AG04449 (cell line): ENCODE measurements at regions not wholly inside any gene's neighbourhood (a gene's known extent, or its start where the extent isn't known, plus 50 kb on each side); places are given as distances from the start of the nearest gene placed in this dataset.
"Not testable (repeated sequence)": the region's sequence is repeated elsewhere in the genome, so short reads cannot be mapped to it uniquely, and the experiment has no call there.

Experiments used
- CTCF ChIA-PET: fragments of 350-600 bp; formaldehyde crosslinking; extraction: SDS; loops from one replicate; lab custom pipeline; 2021; ENCODE audit warnings: antibody characterized with exemption; lab: Yijun Ruan, JAX
- POLR2A ChIA-PET: fragments of 400-600, 350-600 bp; formaldehyde crosslinking; extraction: SDS; loops from one replicate; lab custom pipeline; 2020; ENCODE audit warnings: antibody characterized with exemption, inconsistent platforms; lab: Yijun Ruan, JAX
- DNase-seq: peaks from one replicate; pipeline ENCODE4 v3.0.0-alpha.2; 2010; ENCODE audit warnings: low read depth, low spot score
- H3K4me3 ChIP-seq: 2 replicates; pipeline ENCODE4 v1.5.1; 2011; ENCODE audit warnings: low read depth, mild to moderate bottlenecking, control low read depth, low read length
- TF ChIP-seq, protein P1 (sequence below): IDR thresholded peaks from one replicate; pipeline ENCODE4 v1.5.1; 2011; ENCODE audit warnings: mild to moderate bottlenecking, moderate library complexity, low read length, control low read depth, inconsistent platforms; ENCODE audit not compliant: insufficient read depth; ENCODE audit errors: missing control alignments

GRCh38 chr12:91706466-91706865, 439.2 kb downstream of the BTG1 start:
- POLR2A ChIA-PET = no interaction called here
- H3K4me3 ChIP-seq = no peak overlapping the region
- CTCF ChIA-PET = no interaction called here
- TF ChIP-seq, protein P1, sequence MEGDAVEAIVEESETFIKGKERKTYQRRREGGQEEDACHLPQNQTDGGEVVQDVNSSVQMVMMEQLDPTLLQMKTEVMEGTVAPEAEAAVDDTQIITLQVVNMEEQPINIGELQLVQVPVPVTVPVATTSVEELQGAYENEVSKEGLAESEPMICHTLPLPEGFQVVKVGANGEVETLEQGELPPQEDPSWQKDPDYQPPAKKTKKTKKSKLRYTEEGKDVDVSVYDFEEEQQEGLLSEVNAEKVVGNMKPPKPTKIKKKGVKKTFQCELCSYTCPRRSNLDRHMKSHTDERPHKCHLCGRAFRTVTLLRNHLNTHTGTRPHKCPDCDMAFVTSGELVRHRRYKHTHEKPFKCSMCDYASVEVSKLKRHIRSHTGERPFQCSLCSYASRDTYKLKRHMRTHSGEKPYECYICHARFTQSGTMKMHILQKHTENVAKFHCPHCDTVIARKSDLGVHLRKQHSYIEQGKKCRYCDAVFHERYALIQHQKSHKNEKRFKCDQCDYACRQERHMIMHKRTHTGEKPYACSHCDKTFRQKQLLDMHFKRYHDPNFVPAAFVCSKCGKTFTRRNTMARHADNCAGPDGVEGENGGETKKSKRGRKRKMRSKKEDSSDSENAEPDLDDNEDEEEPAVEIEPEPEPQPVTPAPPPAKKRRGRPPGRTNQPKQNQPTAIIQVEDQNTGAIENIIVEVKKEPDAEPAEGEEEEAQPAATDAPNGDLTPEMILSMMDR = no peak
- no peak for DNase-seq

DNA sequence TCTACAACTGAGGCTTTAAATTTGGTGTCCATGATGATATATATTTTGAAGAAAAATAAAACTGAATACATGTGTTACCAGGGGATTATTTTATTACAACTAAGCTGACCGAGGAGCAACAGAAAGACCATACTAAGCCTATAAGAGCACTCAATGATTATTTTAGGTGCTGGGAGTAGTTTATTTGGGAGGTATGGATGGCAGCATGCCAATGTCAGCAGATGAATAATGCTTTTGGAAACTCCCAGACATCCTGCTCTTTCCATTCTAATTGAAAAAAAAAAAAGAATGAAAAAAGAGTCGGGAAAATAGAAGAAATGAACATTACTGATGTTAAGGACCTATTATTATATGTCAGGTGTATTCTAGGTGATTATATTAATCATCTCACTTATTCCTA, 441.2 kb downstream of the BTG1 start:
- TF ChIP-seq, protein P1 = no peak
- H3K4me3 ChIP-seq = no peak overlapping the region
- no peak for DNase-seq
- ChIA-PET CTCF (no interaction called here), POLR2A (no interaction called here)

GRCh38 chr12:91703491-91704283, 442.0 kb downstream of the BTG1 start:
- TF ChIP-seq, protein P1 = no peak
- no peak for DNase-seq
- ChIA-PET CTCF (no interaction called here), POLR2A (no interaction called here)
- H3K4me3 ChIP-seq = no peak overlapping the region

DNA sequence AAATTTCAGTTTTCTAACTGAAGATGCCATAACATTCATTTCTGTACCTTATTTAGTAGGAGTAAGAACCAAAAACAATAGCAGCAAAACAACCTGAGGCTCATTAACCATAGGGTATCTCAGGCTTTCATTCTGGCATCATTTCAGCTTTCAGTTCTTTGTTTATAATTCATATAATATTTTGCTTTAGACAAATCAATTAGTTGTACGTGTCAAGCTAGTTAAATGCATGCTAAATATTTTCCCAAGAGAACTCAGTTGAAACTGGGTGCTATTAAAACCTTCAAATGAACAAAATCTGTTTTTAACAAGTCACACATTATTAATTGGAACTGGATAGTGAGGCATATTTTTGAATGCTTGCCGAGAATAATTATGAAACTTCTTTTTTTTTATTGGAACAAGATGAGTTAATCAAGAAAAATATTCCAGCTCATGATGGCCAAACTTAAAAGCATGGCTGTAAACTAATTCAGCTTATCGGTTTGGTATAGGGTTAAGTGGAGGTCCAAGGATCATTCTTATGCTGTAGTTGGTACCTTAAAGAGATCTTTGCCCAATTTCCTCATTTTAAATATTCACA, 442.7 kb downstream of the BTG1 start:
- no peak overlapping the region for H3K4me3 ChIP-seq
- CTCF ChIA-PET = no interaction called here
- POLR2A ChIA-PET = no interaction called here
- TF ChIP-seq, protein P1 = no peak
- DNase-seq = no peak

- CTCF ChIA-PET = no interaction called here
These were observed 449.7 kb downstream of the BTG1 start for GRCh38 chr12:91695964-91696363.

GRCh38 chr12:91695406-91695805, 450.2 kb downstream of the BTG1 start:
- POLR2A ChIA-PET, CTCF ChIA-PET, H3K4me3 ChIP-seq, DNase-seq: not testable (repeated sequence)

More at GRCh38 chr12:91695964-91696363, 449.7 kb downstream of the BTG1 start:
- no peak for DNase-seq
- POLR2A ChIA-PET = no interaction called here
- TF ChIP-seq, protein P1 = no peak
- no peak overlapping the region for H3K4me3 ChIP-seq
